Stomach (tissue), 8 donors: ENCODE measurements at regions not wholly inside any gene's neighbourhood (a gene's known extent, or its start where the extent isn't known, plus 50 kb on each side); places are given as distances from the start of the nearest gene placed in this dataset.

ENCODE experiments used
- DNase-seq, 2 donors: peaks; one replicate each; pipeline versions ENCODE4 v3.0.0 to v3.0.0-alpha.2; 2013 to 2019
- H3K27ac ChIP-seq, 5 donors: fragments of 200-600 bp in 4 of 5; sonication (generic) in 4 of 5; one replicate each; pipeline ENCODE4 v1.5.1; 2013 to 2019; ENCODE audit warnings: mild to moderate bottlenecking in 1 of 5, moderate library complexity in 1 of 5
- H3K27me3 ChIP-seq, 3 donors: fragments of 200-600 bp; sonication (generic); one replicate each; pipeline ENCODE4 v1.5.1; 2017 to 2019; ENCODE audit warnings: mixed run types in 1 of 3
- H3K36me3 ChIP-seq, 4 donors: fragments of 200-600 bp; sonication (generic); 1 replicate in 3 of 4; 2 replicates in 1 of 4; pipeline ENCODE4 v1.5.1; 2016 to 2019
- H3K4me1 ChIP-seq, 4 donors: fragments of 200-600 bp; sonication (generic); one replicate each; pipeline ENCODE4 v1.5.1; 2016 to 2019
- H3K4me3 ChIP-seq, 4 donors: fragments of 200-600 bp; sonication (generic) in 3 of 4; one replicate each; pipeline ENCODE4 v1.5.1; 2016 to 2019; ENCODE audit warnings: mild to moderate bottlenecking in 1 of 4
- H3K9me3 ChIP-seq, 4 donors: fragments of 200-600 bp; sonication (generic); one replicate each; pipeline ENCODE4 v1.5.1; 2016 to 2019
- CTCF ChIP-seq, 7 experiments: fragments of 450-650 bp in 4 of 7; fragments of 200-600 bp in 3 of 7; sonication (generic) in 3 of 7; IDR thresholded peaks; one replicate each; pipeline ENCODE4 v1.5.1; 2016 to 2019; ENCODE audit warnings: antibody characterized with exemption in 7 of 7, control low read depth in 2 of 7, mild to moderate bottlenecking in 1 of 7
- EP300 ChIP-seq: sonication (generic); formaldehyde crosslinking; IDR thresholded peaks from one replicate; pipeline ENCODE4 v1.6.1; 2017; ENCODE audit warnings: antibody characterized with exemption
- POLR2A ChIP-seq, 4 donors: fragments of 450-650 bp; IDR thresholded peaks; one replicate each; pipeline ENCODE4 v1.6.1; 2016; ENCODE audit warnings: antibody characterized with exemption in 4 of 4, control low read depth in 2 of 4, mild to moderate bottlenecking in 1 of 4, moderate library complexity in 1 of 4
- POLR2AphosphoS5 ChIP-seq, 3 donors: sonication (generic); formaldehyde crosslinking; IDR thresholded peaks; one replicate each; pipeline ENCODE4 v1.6.1; 2016; ENCODE audit warnings: antibody characterized with exemption in 3 of 3
- WGBS, 5 donors: extraction: QIAGEN DNeasy Blood & Tissue Kit in 3 of 5; methylation state at CpG; one replicate each; pipeline versions ENCODE4 v1.1.5 to v1.1.7; 2013 to 2018; 5-methylcytosine and 5-hydroxymethylcytosine counted together
- intact Hi-C: fragments of 100-400 bp; cut with DNase I; formaldehyde crosslinking; loops from one replicate; pipeline ENCODE4 v1.15.1; 2023; ENCODE audit warnings: low total_unique reads
- donor health status: healthy with polysubstance abuse.
- donor health status: Bipolar disorder and iron deficiency.
- donor health status: healthy.

GRCh38 chr3:180189310-180189648, 152.5 kb upstream of the PEX5L start:
- Histone ChIP-seq H3K9me3 (no peaks in the 10 kb centered on the region), H3K27me3 (no peaks in the 10 kb centered on the region), H3K4me1 (no peaks in the 10 kb centered on the region), H3K36me3 (no peaks in the 10 kb centered on the region), H3K4me3 (no peak overlapping the region), H3K27ac (no peak overlapping the region)
- TF ChIP-seq POLR2A (IDR thresholded peaks at IDR 0.05) = no peak
- TF ChIP-seq CTCF (IDR thresholded peaks at IDR 0.05) = no peak
- no peak for TF ChIP-seq EP300
- TF ChIP-seq POLR2AphosphoS5 (IDR thresholded peaks at IDR 0.05) = no peak
- intact Hi-C loops = loop anchor here (10.0 kb wide), 1 partner anchor 56 kb away; no protein-coding TSS in a partner anchor
- 75 to 83% (median 79%) methylated on average over 3 of the region's 3 CpGs for whole genome bisulfite sequencing, 5 donors
- DNase-seq = no peak

- H3K9me3 ChIP-seq = no peaks in the 10 kb centered on the region
- 38 to 74% (median 42%) methylated on average over 1 of the region's 1 CpG for WGBS, 5 donors
- no peak overlapping the region for H3K4me3 ChIP-seq
- H3K27ac ChIP-seq = no peak overlapping the region
- H3K27me3 ChIP-seq = no peaks in the 10 kb centered on the region
- H3K4me1 ChIP-seq = no peaks in the 10 kb centered on the region
- TF ChIP-seq POLR2AphosphoS5 (IDR thresholded peaks at IDR 0.05) = no peak
- no peak for TF ChIP-seq CTCF (IDR thresholded peaks at IDR 0.05)
- TF ChIP-seq EP300 = no peak
- no peak for DNase-seq
- H3K36me3 ChIP-seq = no peaks in the 10 kb centered on the region
- intact Hi-C loops = no loop called here
These were observed 159.9 kb upstream of the PEX5L start for GRCh38 chr3:180196658-180197057.

GRCh38 chr3:180199417-180199995, 162.8 kb upstream of the PEX5L start:
- H3K4me3 ChIP-seq = no peak overlapping the region
- H3K36me3 ChIP-seq = no peaks in the 10 kb centered on the region
- H3K9me3 ChIP-seq = peaks cover 0 to 7% (median 0%) of the 10 kb centered on the region in 4 donors
- no peaks in the 10 kb centered on the region for H3K27me3 ChIP-seq
- no peak for DNase-seq
- intact Hi-C loops = no loop called here
- TF ChIP-seq CTCF (IDR thresholded peaks at IDR 0.05) (no peak), EP300 (no peak), POLR2AphosphoS5 (IDR thresholded peaks at IDR 0.05) (no peak), POLR2A (IDR thresholded peaks at IDR 0.05) (no peak)
- H3K4me1 ChIP-seq = no peaks in the 10 kb centered on the region
- WGBS, 5 donors = 53 to 61% (median 58%) methylated on average over 5 of the region's 5 CpGs
- no peak overlapping the region for H3K27ac ChIP-seq

- Histone ChIP-seq H3K27ac (no peak overlapping the region), H3K27me3 (no peaks in the 10 kb centered on the region), H3K4me1 (no peaks in the 10 kb centered on the region), H3K9me3 (peaks cover 0 to 9% (median 3%) of the 10 kb centered on the region in 4 donors), H3K36me3 (no peaks in the 10 kb centered on the region), H3K4me3 (no peak overlapping the region)
- intact Hi-C loops = no loop called here
- no peak for DNase-seq
- WGBS, 5 donors = 63 to 76% (median 72%) methylated on average over 2 of the region's 2 CpGs
- TF ChIP-seq EP300 (no peak), CTCF (IDR thresholded peaks at IDR 0.05) (no peak), POLR2AphosphoS5 (IDR thresholded peaks at IDR 0.05) (no peak), POLR2A (IDR thresholded peaks at IDR 0.05) (no peak)
These were observed 179.1 kb upstream of the PEX5L start for GRCh38 chr3:180215866-180216265.
